HEK293 (cell line): ENCODE measurements at regions not wholly inside any gene's neighbourhood (a gene's known extent, or its start where the extent isn't known, plus 50 kb on each side); places are given as distances from the start of the nearest gene placed in this dataset.

Experiments used
- CTCF ChIA-PET: fragments of 350-600 bp; formaldehyde crosslinking; extraction: SDS; loops from one replicate; lab custom pipeline; 2021; ENCODE audit warnings: antibody characterized with exemption; lab: Yijun Ruan, JAX
- POLR2A ChIA-PET: fragments of 300-600 bp; formaldehyde crosslinking; extraction: SDS; loops from one replicate; lab custom pipeline; 2020; ENCODE audit warnings: antibody characterized with exemption, inconsistent platforms; lab: Yijun Ruan, JAX
- H3K27ac ChIP-seq: fragments of 200-500 bp; sonication (Bioruptor generic); 2 replicates; pipeline ENCODE4 v1.5.1; 2014; ENCODE audit warnings: low read depth, low read length, control low read depth, inconsistent platforms; ENCODE audit errors: extremely low read depth
- H3K36me3 ChIP-seq, 2 experiments: fragments of 200-500 bp in 1 of 2; sonication (Bioruptor generic) in 1 of 2; 1 replicate in 1 of 2; 2 replicates in 1 of 2; pipeline ENCODE4 v1.5.1; 2014 to 2017; ENCODE audit warnings: inconsistent platforms in 2 of 2, low read length in 2 of 2; ENCODE audit not compliant: control insufficient read depth in 2 of 2, insufficient read depth in 1 of 2
- H3K4me1 ChIP-seq: fragments of 200-500 bp; sonication (Bioruptor generic); 2 replicates; pipeline ENCODE4 v1.5.1; 2014; ENCODE audit warnings: mild to moderate bottlenecking, low read length, inconsistent platforms; ENCODE audit not compliant: control insufficient read depth, insufficient read depth
- H3K4me3 ChIP-seq: 2 replicates; pipeline ENCODE4 v1.5.1; 2011; ENCODE audit warnings: low read depth, mild to moderate bottlenecking, control low read depth, low read length, moderate library complexity
- H3K9me3 ChIP-seq: fragments of 200-500 bp; sonication (Bioruptor generic); 2 replicates; pipeline ENCODE4 v1.5.1; 2014; ENCODE audit warnings: low read depth, low read length, inconsistent platforms; ENCODE audit not compliant: control insufficient read depth, insufficient read depth
- BCL11B ChIP-seq: fragments of 450-650 bp; formaldehyde crosslinking; IDR thresholded peaks from 2 replicates; pipeline ENCODE4 v1.5.1; 2016; ENCODE audit warnings: low read depth, missing biosample characterization, missing genetic modification characterization
- CTCF ChIP-seq: fragments of 450-650 bp; formaldehyde crosslinking; IDR thresholded peaks from 2 replicates; pipeline ENCODE4 v1.5.1; 2016; ENCODE audit warnings: missing biosample characterization, missing genetic modification characterization
- IKZF3 ChIP-seq: fragments of 450-650 bp; IDR thresholded peaks from 2 replicates; pipeline ENCODE4 v1.5.0; 2018; ENCODE audit warnings: missing biosample characterization, mild to moderate bottlenecking, missing genetic modification characterization, moderate library complexity
- PBX3 ChIP-seq: sonication (generic); formaldehyde crosslinking; IDR thresholded peaks from 2 replicates; pipeline ENCODE4 v1.8.1; 2022; ENCODE audit warnings: mild to moderate bottlenecking, moderate library complexity, missing genetic modification reagents
- REST ChIP-seq: fragments of 450-650 bp; formaldehyde crosslinking; IDR thresholded peaks from 2 replicates; pipeline ENCODE4 v1.5.1; 2016; ENCODE audit warnings: missing biosample characterization, missing genetic modification characterization
- SP2 ChIP-seq: fragments of 450-650 bp; formaldehyde crosslinking; IDR thresholded peaks from 2 replicates; pipeline ENCODE4 v1.5.1; 2016; ENCODE audit warnings: missing biosample characterization, missing genetic modification characterization
- ZBTB21 ChIP-seq: fragments of 450-650 bp; formaldehyde crosslinking; IDR thresholded peaks from 2 replicates; pipeline ENCODE4 v1.5.1; 2017; ENCODE audit warnings: missing biosample characterization, missing genetic modification characterization
- ZNF146 ChIP-seq: fragments of 450-650 bp; formaldehyde crosslinking; IDR thresholded peaks from 2 replicates; pipeline ENCODE4 v1.5.1; 2016; ENCODE audit warnings: missing biosample characterization, missing genetic modification characterization
- ZNF155 ChIP-seq: fragments of 450-650 bp; formaldehyde crosslinking; IDR thresholded peaks from 2 replicates; pipeline ENCODE4 v1.5.1; 2016; ENCODE audit warnings: missing biosample characterization, missing genetic modification characterization
- ZNF23 ChIP-seq: fragments of 450-650 bp; formaldehyde crosslinking; IDR thresholded peaks from 2 replicates; pipeline ENCODE4 v1.5.1; 2016; ENCODE audit warnings: missing biosample characterization, missing genetic modification characterization, borderline replicate concordance
- ZNF239 ChIP-seq: fragments of 450-650 bp; formaldehyde crosslinking; IDR thresholded peaks from 2 replicates; pipeline ENCODE4 v1.5.1; 2016; ENCODE audit warnings: missing biosample characterization, missing genetic modification characterization
- ZNF423 ChIP-seq: fragments of 450-650 bp; formaldehyde crosslinking; IDR thresholded peaks from 2 replicates; pipeline ENCODE4 v1.5.1; 2016; ENCODE audit warnings: missing biosample characterization, missing genetic modification characterization
- ZNF510 ChIP-seq: fragments of 450-650 bp; formaldehyde crosslinking; IDR thresholded peaks from 2 replicates; pipeline ENCODE4 v1.5.1; 2018; ENCODE audit warnings: mild to moderate bottlenecking, missing genetic modification characterization, missing biosample characterization; ENCODE audit not compliant: insufficient replicate concordance
- ZNF560 ChIP-seq: fragments of 450-650 bp; formaldehyde crosslinking; IDR thresholded peaks from 2 replicates; pipeline ENCODE4 v1.5.1; 2017; ENCODE audit warnings: missing biosample characterization, missing genetic modification characterization, borderline replicate concordance
- ZNF610 ChIP-seq: fragments of 450-650 bp; formaldehyde crosslinking; IDR thresholded peaks from 2 replicates; pipeline ENCODE4 v1.5.1; 2016; ENCODE audit warnings: missing biosample characterization, missing genetic modification characterization, borderline replicate concordance
- ZNF629 ChIP-seq: fragments of 450-650 bp; formaldehyde crosslinking; IDR thresholded peaks from 2 replicates; pipeline ENCODE4 v1.5.1; 2017; ENCODE audit warnings: missing biosample characterization, missing genetic modification characterization
- ZNF664 ChIP-seq: fragments of 450-650 bp; formaldehyde crosslinking; IDR thresholded peaks from 2 replicates; pipeline ENCODE4 v1.5.1; 2016; ENCODE audit warnings: missing biosample characterization, missing genetic modification characterization
- ZSCAN23 ChIP-seq: fragments of 450-650 bp; formaldehyde crosslinking; IDR thresholded peaks from 2 replicates; pipeline ENCODE4 v1.5.1; 2016; ENCODE audit warnings: missing biosample characterization, missing genetic modification characterization
- TF ChIP-seq, protein P1 (sequence below): fragments of 450-650 bp; formaldehyde crosslinking; IDR thresholded peaks from 2 replicates; pipeline ENCODE4 v1.5.1; 2016; ENCODE audit warnings: missing biosample characterization, missing genetic modification characterization
- TF ChIP-seq, protein P2 (sequence below): fragments of 450-650 bp; formaldehyde crosslinking; IDR thresholded peaks from 2 replicates; pipeline ENCODE4 v1.5.1; 2016; ENCODE audit warnings: missing biosample characterization, missing genetic modification characterization, low read depth
- TF ChIP-seq, protein P3 (sequence below): fragments of 450-650 bp; formaldehyde crosslinking; IDR thresholded peaks from 2 replicates; pipeline ENCODE4 v1.5.1; 2017; ENCODE audit warnings: missing biosample characterization, missing genetic modification characterization
- TF ChIP-seq, protein P4 (sequence below): fragments of 450-650 bp; formaldehyde crosslinking; IDR thresholded peaks from 2 replicates; pipeline ENCODE4 v1.5.1; 2016; ENCODE audit warnings: missing biosample characterization, missing genetic modification characterization, borderline replicate concordance

GRCh38 chr7:96452146-96452545 lies 130.2 kb upstream of the SLC25A13 start:
- H3K36me3 ChIP-seq: no peaks in the 10 kb centered on the region
- TF ChIP-seq, protein P1, sequence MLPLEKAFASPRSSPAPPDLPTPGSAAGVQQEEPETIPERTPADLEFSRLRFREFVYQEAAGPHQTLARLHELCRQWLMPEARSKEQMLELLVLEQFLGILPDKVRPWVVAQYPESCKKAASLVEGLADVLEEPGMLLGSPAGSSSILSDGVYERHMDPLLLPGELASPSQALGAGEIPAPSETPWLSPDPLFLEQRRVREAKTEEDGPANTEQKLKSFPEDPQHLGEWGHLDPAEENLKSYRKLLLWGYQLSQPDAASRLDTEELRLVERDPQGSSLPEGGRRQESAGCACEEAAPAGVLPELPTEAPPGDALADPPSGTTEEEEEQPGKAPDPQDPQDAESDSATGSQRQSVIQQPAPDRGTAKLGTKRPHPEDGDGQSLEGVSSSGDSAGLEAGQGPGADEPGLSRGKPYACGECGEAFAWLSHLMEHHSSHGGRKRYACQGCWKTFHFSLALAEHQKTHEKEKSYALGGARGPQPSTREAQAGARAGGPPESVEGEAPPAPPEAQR (tag by site-specific recombination): no peak
- TF ChIP-seq ZNF664 (tag by site-specific recombination) (no peak), PBX3 (no peak), ZSCAN23 (no peak), CTCF (no peak), ZNF510 (tag by site-specific recombination) (no peak), ZNF155 (tag by site-specific recombination) (no peak), ZNF610 (tag by site-specific recombination) (no peak), SP2 (tag by site-specific recombination) (no peak), ZNF239 (tag by site-specific recombination) (no peak), IKZF3 (tag by site-specific recombination) (no peak)
- TF ChIP-seq, protein P2, sequence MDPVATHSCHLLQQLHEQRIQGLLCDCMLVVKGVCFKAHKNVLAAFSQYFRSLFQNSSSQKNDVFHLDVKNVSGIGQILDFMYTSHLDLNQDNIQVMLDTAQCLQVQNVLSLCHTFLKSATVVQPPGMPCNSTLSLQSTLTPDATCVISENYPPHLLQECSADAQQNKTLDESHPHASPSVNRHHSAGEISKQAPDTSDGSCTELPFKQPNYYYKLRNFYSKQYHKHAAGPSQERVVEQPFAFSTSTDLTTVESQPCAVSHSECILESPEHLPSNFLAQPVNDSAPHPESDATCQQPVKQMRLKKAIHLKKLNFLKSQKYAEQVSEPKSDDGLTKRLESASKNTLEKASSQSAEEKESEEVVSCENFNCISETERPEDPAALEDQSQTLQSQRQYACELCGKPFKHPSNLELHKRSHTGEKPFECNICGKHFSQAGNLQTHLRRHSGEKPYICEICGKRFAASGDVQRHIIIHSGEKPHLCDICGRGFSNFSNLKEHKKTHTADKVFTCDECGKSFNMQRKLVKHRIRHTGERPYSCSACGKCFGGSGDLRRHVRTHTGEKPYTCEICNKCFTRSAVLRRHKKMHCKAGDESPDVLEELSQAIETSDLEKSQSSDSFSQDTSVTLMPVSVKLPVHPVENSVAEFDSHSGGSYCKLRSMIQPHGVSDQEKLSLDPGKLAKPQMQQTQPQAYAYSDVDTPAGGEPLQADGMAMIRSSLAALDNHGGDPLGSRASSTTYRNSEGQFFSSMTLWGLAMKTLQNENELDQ: no peak
- TF ChIP-seq, protein P3, sequence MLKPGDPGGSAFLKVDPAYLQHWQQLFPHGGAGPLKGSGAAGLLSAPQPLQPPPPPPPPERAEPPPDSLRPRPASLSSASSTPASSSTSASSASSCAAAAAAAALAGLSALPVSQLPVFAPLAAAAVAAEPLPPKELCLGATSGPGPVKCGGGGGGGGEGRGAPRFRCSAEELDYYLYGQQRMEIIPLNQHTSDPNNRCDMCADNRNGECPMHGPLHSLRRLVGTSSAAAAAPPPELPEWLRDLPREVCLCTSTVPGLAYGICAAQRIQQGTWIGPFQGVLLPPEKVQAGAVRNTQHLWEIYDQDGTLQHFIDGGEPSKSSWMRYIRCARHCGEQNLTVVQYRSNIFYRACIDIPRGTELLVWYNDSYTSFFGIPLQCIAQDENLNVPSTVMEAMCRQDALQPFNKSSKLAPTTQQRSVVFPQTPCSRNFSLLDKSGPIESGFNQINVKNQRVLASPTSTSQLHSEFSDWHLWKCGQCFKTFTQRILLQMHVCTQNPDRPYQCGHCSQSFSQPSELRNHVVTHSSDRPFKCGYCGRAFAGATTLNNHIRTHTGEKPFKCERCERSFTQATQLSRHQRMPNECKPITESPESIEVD (tag by site-specific recombination): no peak
- TF ChIP-seq, all 188 proteins: peak for 0
- no peak overlapping the region for H3K27ac ChIP-seq
- no peak overlapping the region for H3K4me3 ChIP-seq
- H3K9me3 ChIP-seq: no peaks in the 10 kb centered on the region
- CTCF ChIA-PET: interaction anchor here (0.6 to 1.1 kb wide), 3 partner anchors 10 to 273 kb away, joined by 3 read pairs; no protein-coding TSS in a partner anchor
- H3K4me1 ChIP-seq: no peaks in the 10 kb centered on the region
- POLR2A ChIA-PET: no interaction called here

GRCh38 chr7:96449094-96449493 lies 127.2 kb upstream of the SLC25A13 start:
- Histone ChIP-seq H3K4me1 (no peaks in the 10 kb centered on the region), H3K27ac (no peak overlapping the region), H3K4me3 (no peak overlapping the region), H3K36me3 (no peaks in the 10 kb centered on the region), H3K9me3 (no peaks in the 10 kb centered on the region)
- POLR2A ChIA-PET: no interaction called here
- CTCF ChIA-PET: interaction anchor here (0.6 kb wide), 1 partner anchor 200 kb away, joined by 4 read pairs; no protein-coding TSS in a partner anchor
- TF ChIP-seq ZNF629 (tag by site-specific recombination): no peak
- TF ChIP-seq, protein P4, sequence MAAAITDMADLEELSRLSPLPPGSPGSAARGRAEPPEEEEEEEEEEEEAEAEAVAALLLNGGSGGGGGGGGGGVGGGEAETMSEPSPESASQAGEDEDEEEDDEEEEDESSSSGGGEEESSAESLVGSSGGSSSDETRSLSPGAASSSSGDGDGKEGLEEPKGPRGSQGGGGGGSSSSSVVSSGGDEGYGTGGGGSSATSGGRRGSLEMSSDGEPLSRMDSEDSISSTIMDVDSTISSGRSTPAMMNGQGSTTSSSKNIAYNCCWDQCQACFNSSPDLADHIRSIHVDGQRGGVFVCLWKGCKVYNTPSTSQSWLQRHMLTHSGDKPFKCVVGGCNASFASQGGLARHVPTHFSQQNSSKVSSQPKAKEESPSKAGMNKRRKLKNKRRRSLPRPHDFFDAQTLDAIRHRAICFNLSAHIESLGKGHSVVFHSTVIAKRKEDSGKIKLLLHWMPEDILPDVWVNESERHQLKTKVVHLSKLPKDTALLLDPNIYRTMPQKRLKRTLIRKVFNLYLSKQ (tag by site-specific recombination): no peak
- no peak for TF ChIP-seq ZNF560 (tag by site-specific recombination)
- TF ChIP-seq ZNF146 (tag by site-specific recombination): no peak
- TF ChIP-seq REST: no peak
- TF ChIP-seq ZNF423 (tag by site-specific recombination): no peak
- TF ChIP-seq ZNF23: no peak
- TF ChIP-seq ZBTB21 (tag by site-specific recombination): no peak
- TF ChIP-seq BCL11B (tag by site-specific recombination): no peak
